H1 (cell line): ENCODE measurements at regions not wholly inside any gene's neighbourhood (a gene's known extent, or its start where the extent isn't known, plus 50 kb on each side); places are given as distances from the start of the nearest gene placed in this dataset.

Source experiments
- CTCF ChIA-PET: fragments of 300-600 bp; sonication (Branson Sonifier 250); formaldehyde crosslinking; loops from one replicate; lab custom pipeline; 2021; ENCODE audit not compliant: partially characterized antibody; lab: Charles Lee
- POLR2A ChIA-PET: fragments of 300-600 bp; sonication (Branson Sonifier 250); formaldehyde crosslinking; loops from one replicate; lab custom pipeline; 2021; ENCODE audit warnings: inconsistent platforms; ENCODE audit not compliant: partially characterized antibody; lab: Charles Lee
- DNase-seq, 2 experiments: peaks; one replicate each; pipeline versions ENCODE4 v3.0.0 to v3.0.0-alpha.2; 2010 to 2022; ENCODE audit warnings: low spot score in 2 of 2, low read depth in 1 of 2, mixed read lengths in 1 of 2
- FAIRE-seq: peaks from 2 replicates; lab custom pipeline; 2011; peaks lifted over from hg19 to GRCh38; lab: Jason Lieb, UNC
- H2AFZ ChIP-seq: 2 replicates; pipeline ENCODE4 v1.8.1; 2012; ENCODE audit warnings: low read length, inconsistent platforms
- H2AK5ac ChIP-seq: 2 replicates; pipeline ENCODE4 v1.6.1; 2013; ENCODE audit warnings: low read depth, low read length
- H2BK120ac ChIP-seq: replicated peaks from 2 replicates; pipeline ENCODE3; 2013; ENCODE audit warnings: low read depth, low read length, inconsistent platforms
- H2BK12ac ChIP-seq: 2 replicates; pipeline ENCODE4 v1.6.1; 2013; ENCODE audit warnings: low read depth, low read length
- H2BK15ac ChIP-seq: 2 replicates; pipeline ENCODE4 v1.6.1; 2013; ENCODE audit warnings: low read length
- H2BK20ac ChIP-seq: 2 replicates; pipeline ENCODE4 v1.6.1; 2013; ENCODE audit warnings: low read length
- H2BK5ac ChIP-seq: 2 replicates; pipeline ENCODE4 v1.6.1; 2013; ENCODE audit warnings: low read depth, low read length
- H3K14ac ChIP-seq: 2 replicates; pipeline ENCODE4 v1.6.1; 2013; ENCODE audit warnings: inconsistent platforms; ENCODE audit not compliant: insufficient read length
- H3K18ac ChIP-seq: 2 replicates; pipeline ENCODE4 v1.6.1; 2013; ENCODE audit warnings: low read length; ENCODE audit errors: extremely low read depth
- H3K23ac ChIP-seq: 2 replicates; pipeline ENCODE4 v1.6.1; 2013; ENCODE audit warnings: inconsistent platforms; ENCODE audit not compliant: insufficient read length
- H3K23me2 ChIP-seq: 2 replicates; pipeline ENCODE4 v1.6.1; 2013; ENCODE audit warnings: low read depth, low read length
- H3K27ac ChIP-seq: 2 replicates; pipeline ENCODE4 v1.6.1; 2011; ENCODE audit warnings: low read depth, low read length, inconsistent platforms
- H3K27me3 ChIP-seq, 4 experiments: replicated peaks in 1 of 4; 1 replicate in 1 of 4; 2 replicates in 3 of 4; pipeline versions ENCODE4 v1.6.1 to v1.8.1; 2011 to 2013; ENCODE audit warnings: low read length in 3 of 4, mild to moderate bottlenecking in 3 of 4, inconsistent platforms in 2 of 4, mixed read lengths in 2 of 4, moderate library complexity in 1 of 4; ENCODE audit not compliant: control insufficient read depth in 3 of 4, insufficient read depth in 3 of 4; ENCODE audit errors: extremely low read depth in 1 of 4
- H3K36me3 ChIP-seq, 4 experiments: 2 replicates each; pipeline versions ENCODE4 v1.6.1 to v1.8.1; 2011 to 2013; ENCODE audit warnings: mild to moderate bottlenecking in 4 of 4, low read length in 3 of 4, moderate library complexity in 2 of 4, control low read depth in 1 of 4, inconsistent platforms in 1 of 4; ENCODE audit not compliant: insufficient read depth in 4 of 4, control insufficient read depth in 2 of 4
- H3K4ac ChIP-seq: replicated peaks from 2 replicates; pipeline ENCODE3; 2013; ENCODE audit warnings: low read length, low read depth, mixed read lengths, inconsistent platforms; ENCODE audit not compliant: insufficient read length
- H3K4me1 ChIP-seq, 4 experiments: replicated peaks in 1 of 4; 1 replicate in 1 of 4; 2 replicates in 3 of 4; pipeline versions ENCODE4 v1.6.1 to v1.8.1; 2011 to 2013; ENCODE audit warnings: low read length in 3 of 4, inconsistent platforms in 2 of 4, mixed read lengths in 1 of 4; ENCODE audit not compliant: insufficient read depth in 4 of 4, control insufficient read depth in 3 of 4
- H3K4me2 ChIP-seq, 2 experiments: 2 replicates each; pipeline versions ENCODE4 v1.6.1 to v1.8.1; 2011 to 2013; ENCODE audit warnings: low read depth in 2 of 2, low read length in 2 of 2, control low read depth in 1 of 2, inconsistent platforms in 1 of 2, mild to moderate bottlenecking in 1 of 2; ENCODE audit not compliant: insufficient read depth in 1 of 2
- H3K4me3 ChIP-seq, 4 experiments: fragments of 200-600, 300-600 bp in 1 of 4; sonication (generic), shearing (Covaris generic), sonication (Bioruptor Twin) in 1 of 4; 2 replicates each; pipeline versions ENCODE4 v1.5.1 to v1.8.1; 2011 to 2016; ENCODE audit warnings: low read length in 4 of 4, low read depth in 3 of 4, control low read depth in 2 of 4, inconsistent platforms in 2 of 4, mild to moderate bottlenecking in 2 of 4, mixed read lengths in 1 of 4, moderate library complexity in 1 of 4; ENCODE audit not compliant: insufficient read depth in 2 of 4; ENCODE audit errors: extremely low read depth in 1 of 4
- H3K56ac ChIP-seq: replicated peaks from 2 replicates; pipeline ENCODE3; 2013; ENCODE audit warnings: low read depth, mild to moderate bottlenecking, mixed read lengths, low read length, inconsistent platforms; ENCODE audit not compliant: insufficient read length
- H3K79me1 ChIP-seq: 2 replicates; pipeline ENCODE4 v1.6.1; 2013; ENCODE audit warnings: low read depth, low read length, control low read depth
- H3K79me2 ChIP-seq, 2 experiments: 2 replicates each; pipeline versions ENCODE4 v1.6.1 to v1.8.1; 2012 to 2013; ENCODE audit warnings: low read length in 2 of 2, mild to moderate bottlenecking in 2 of 2, inconsistent platforms in 1 of 2; ENCODE audit not compliant: insufficient read depth in 2 of 2, control insufficient read depth in 1 of 2
- H3K9ac ChIP-seq, 4 experiments: replicated peaks in 1 of 4; 1 replicate in 1 of 4; 2 replicates in 3 of 4; pipeline versions ENCODE4 v1.6.1 to v1.8.1; 2011 to 2013; ENCODE audit warnings: low read depth in 3 of 4, low read length in 3 of 4, control low read depth in 2 of 4, mild to moderate bottlenecking in 2 of 4, moderate library complexity in 2 of 4, inconsistent platforms in 1 of 4; ENCODE audit errors: extremely low read depth in 1 of 4
- H3K9me3 ChIP-seq, 2 experiments: 2 replicates each; pipeline versions ENCODE4 v1.6.1 to v1.8.1; 2012 to 2013; ENCODE audit warnings: mild to moderate bottlenecking in 2 of 2, moderate library complexity in 2 of 2, control low read depth in 1 of 2, inconsistent platforms in 1 of 2, low read depth in 1 of 2, low read length in 1 of 2, mixed read lengths in 1 of 2; ENCODE audit not compliant: insufficient read depth in 2 of 2
- H4K20me1 ChIP-seq, 2 experiments: replicated peaks in 1 of 2; 2 replicates each; pipeline versions ENCODE3 to v1.8.1; 2011 to 2013; ENCODE audit warnings: inconsistent platforms in 2 of 2, low read length in 2 of 2, mild to moderate bottlenecking in 1 of 2; ENCODE audit not compliant: insufficient read depth in 2 of 2, control insufficient read depth in 1 of 2
- H4K5ac ChIP-seq: 2 replicates; pipeline ENCODE4 v1.6.1; 2013; ENCODE audit warnings: low read length, low read depth, mixed read lengths, inconsistent platforms; ENCODE audit not compliant: insufficient read length
- H4K8ac ChIP-seq: 2 replicates; pipeline ENCODE4 v1.8.0; 2013; ENCODE audit warnings: mild to moderate bottlenecking, moderate library complexity, low read length, inconsistent platforms; ENCODE audit not compliant: insufficient read depth; ENCODE audit errors: extremely low read depth
- H4K91ac ChIP-seq: replicated peaks from 2 replicates; pipeline ENCODE3; 2013; ENCODE audit warnings: low read length, mixed read lengths, inconsistent platforms; ENCODE audit not compliant: insufficient read length
- BACH1 ChIP-seq: IDR thresholded peaks from 2 replicates; pipeline ENCODE4 v1.6.1; 2012; ENCODE audit warnings: low read length, improper control_type of control experiment
- BRCA1 ChIP-seq: IDR thresholded peaks from 2 replicates; pipeline ENCODE4 v1.6.1; 2012; ENCODE audit warnings: low read depth, low read length, improper control_type of control experiment
- GTF2F1 ChIP-seq: IDR thresholded peaks from 2 replicates; pipeline ENCODE4 v1.6.1; 2012; ENCODE audit warnings: low read depth, low read length, improper control_type of control experiment, borderline replicate concordance
- HDAC6 ChIP-seq: IDR thresholded peaks from one replicate; pipeline ENCODE4 v1.7.1; 2012; ENCODE audit warnings: low read depth, mild to moderate bottlenecking, inconsistent platforms, low read length, moderate library complexity
- SP2 ChIP-seq: IDR thresholded peaks from 2 replicates; pipeline ENCODE4 v1.6.1; 2012; ENCODE audit warnings: mild to moderate bottlenecking, low read length, inconsistent platforms
- TAF1 ChIP-seq: IDR thresholded peaks from 2 replicates; pipeline ENCODE4 v1.6.1; 2011; ENCODE audit warnings: mild to moderate bottlenecking, low read depth, low read length
- TCF12 ChIP-seq: IDR thresholded peaks from 2 replicates; pipeline ENCODE4 v1.6.1; 2011; ENCODE audit warnings: low read depth, mild to moderate bottlenecking, low read length
- WGBS, 2 experiments: shearing (Covaris generic) in 1 of 2; methylation state at CpG; one replicate each; pipeline versions ENCODE4 v1.1.6 to v1.1.7; 2013 to 2015; ENCODE audit warnings: low lambda C conversion rate in 2 of 2, mixed read lengths in 2 of 2, inconsistent platforms in 1 of 2, low coverage in 1 of 2, missing lambda C conversion rate in 1 of 2; ENCODE audit not compliant: insufficient replicate concordance in 2 of 2, insufficient coverage in 1 of 2, insufficient read length in 1 of 2; ENCODE audit errors: extremely low coverage in 1 of 2, missing lambda C conversion rate in 1 of 2; 5-methylcytosine and 5-hydroxymethylcytosine counted together
- TF ChIP-seq, protein P1 (sequence below): IDR thresholded peaks from 2 replicates; pipeline ENCODE4 v1.6.1; 2012; ENCODE audit warnings: low read length, inconsistent platforms
- TF ChIP-seq, protein P2 (sequence below), 3 experiments: IDR thresholded peaks; 1 replicate in 2 of 3; 2 replicates in 1 of 3; pipeline versions ENCODE4 v1.5.1 to v1.6.1; 2011; ENCODE audit warnings: low read length in 3 of 3, mild to moderate bottlenecking in 3 of 3, inconsistent platforms in 2 of 3, low read depth in 1 of 3, moderate library complexity in 1 of 3; ENCODE audit not compliant: insufficient read depth in 1 of 3; ENCODE audit errors: control extremely low read depth in 1 of 3
- TF ChIP-seq, protein P3 (sequence below): IDR thresholded peaks from 2 replicates; pipeline ENCODE4 v1.6.1; 2011; ENCODE audit warnings: low read depth, mild to moderate bottlenecking, low read length; ENCODE audit not compliant: insufficient read depth

DNA sequence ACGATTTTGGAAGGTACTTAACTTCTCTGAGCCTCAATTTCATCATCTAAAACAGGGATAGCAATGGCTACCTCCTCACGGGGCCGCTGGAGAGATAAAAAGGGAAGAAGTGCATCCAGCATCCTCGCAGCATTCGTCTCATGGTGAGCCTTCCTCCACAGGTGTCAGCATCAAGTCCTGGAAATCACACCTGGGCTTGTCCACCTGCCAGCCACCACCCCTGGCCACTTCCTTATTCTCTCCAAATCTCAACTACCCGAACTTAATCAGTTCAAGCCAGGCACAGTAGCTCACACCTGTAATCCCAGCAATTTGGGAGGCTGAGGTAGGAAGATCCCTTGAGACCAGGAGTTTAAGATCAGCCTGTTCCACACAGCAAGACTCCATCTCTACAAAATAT is 234.5 kb downstream of the LY86 start:
- WGBS, 2 experiments, result 77% methylated on average over 5 of the region's 6 CpGs; no CpG with 5 or more reads in 1 of the 2 experiments
- TF ChIP-seq, protein P1, sequence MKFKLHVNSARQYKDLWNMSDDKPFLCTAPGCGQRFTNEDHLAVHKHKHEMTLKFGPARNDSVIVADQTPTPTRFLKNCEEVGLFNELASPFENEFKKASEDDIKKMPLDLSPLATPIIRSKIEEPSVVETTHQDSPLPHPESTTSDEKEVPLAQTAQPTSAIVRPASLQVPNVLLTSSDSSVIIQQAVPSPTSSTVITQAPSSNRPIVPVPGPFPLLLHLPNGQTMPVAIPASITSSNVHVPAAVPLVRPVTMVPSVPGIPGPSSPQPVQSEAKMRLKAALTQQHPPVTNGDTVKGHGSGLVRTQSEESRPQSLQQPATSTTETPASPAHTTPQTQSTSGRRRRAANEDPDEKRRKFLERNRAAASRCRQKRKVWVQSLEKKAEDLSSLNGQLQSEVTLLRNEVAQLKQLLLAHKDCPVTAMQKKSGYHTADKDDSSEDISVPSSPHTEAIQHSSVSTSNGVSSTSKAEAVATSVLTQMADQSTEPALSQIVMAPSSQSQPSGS, result no peak
- TF ChIP-seq TCF12 (no peak), BRCA1 (no peak), TAF1 (no peak), HDAC6 (no peak), SP2 (no peak), GTF2F1 (no peak), BACH1 (no peak)
- TF ChIP-seq, protein P2, sequence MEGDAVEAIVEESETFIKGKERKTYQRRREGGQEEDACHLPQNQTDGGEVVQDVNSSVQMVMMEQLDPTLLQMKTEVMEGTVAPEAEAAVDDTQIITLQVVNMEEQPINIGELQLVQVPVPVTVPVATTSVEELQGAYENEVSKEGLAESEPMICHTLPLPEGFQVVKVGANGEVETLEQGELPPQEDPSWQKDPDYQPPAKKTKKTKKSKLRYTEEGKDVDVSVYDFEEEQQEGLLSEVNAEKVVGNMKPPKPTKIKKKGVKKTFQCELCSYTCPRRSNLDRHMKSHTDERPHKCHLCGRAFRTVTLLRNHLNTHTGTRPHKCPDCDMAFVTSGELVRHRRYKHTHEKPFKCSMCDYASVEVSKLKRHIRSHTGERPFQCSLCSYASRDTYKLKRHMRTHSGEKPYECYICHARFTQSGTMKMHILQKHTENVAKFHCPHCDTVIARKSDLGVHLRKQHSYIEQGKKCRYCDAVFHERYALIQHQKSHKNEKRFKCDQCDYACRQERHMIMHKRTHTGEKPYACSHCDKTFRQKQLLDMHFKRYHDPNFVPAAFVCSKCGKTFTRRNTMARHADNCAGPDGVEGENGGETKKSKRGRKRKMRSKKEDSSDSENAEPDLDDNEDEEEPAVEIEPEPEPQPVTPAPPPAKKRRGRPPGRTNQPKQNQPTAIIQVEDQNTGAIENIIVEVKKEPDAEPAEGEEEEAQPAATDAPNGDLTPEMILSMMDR (IDR thresholded peaks at IDR 0.05; ENCODE audit: control extremely low read depth in 1 of 3, insufficient read depth in 1 of 3, low read depth in 1 of 3, low read length in 3 of 3), result no peak
- TF ChIP-seq, protein P3, sequence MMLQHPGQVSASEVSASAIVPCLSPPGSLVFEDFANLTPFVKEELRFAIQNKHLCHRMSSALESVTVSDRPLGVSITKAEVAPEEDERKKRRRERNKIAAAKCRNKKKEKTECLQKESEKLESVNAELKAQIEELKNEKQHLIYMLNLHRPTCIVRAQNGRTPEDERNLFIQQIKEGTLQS, result no peak

More for the DNA sequence above, 234.5 kb downstream of the LY86 start:
- no peak overlapping the region for H3K23ac ChIP-seq
- ChIA-PET CTCF (interaction anchor here (0.9 kb wide), 1 partner anchor 15 kb away, joined by 3 read pairs; no protein-coding TSS in a partner anchor), POLR2A (no interaction called here)
- H4K8ac ChIP-seq, result no peak overlapping the region
- no peaks in the 10 kb centered on the region for H3K36me3 ChIP-seq
- no peak overlapping the region for H2BK5ac ChIP-seq
- no peak overlapping the region for H2AFZ ChIP-seq
- no peak overlapping the region for H2AK5ac ChIP-seq
- H3K4me3 ChIP-seq, result no peak overlapping the region
- H2BK120ac ChIP-seq, result no peak overlapping the region
- no peak overlapping the region for H4K91ac ChIP-seq
- no peak overlapping the region for H3K27ac ChIP-seq
- H2BK20ac ChIP-seq, result no peak overlapping the region
- H3K9ac ChIP-seq, result no peak overlapping the region
- peaks cover 2 to 16% (median 6%) of the 10 kb centered on the region in 4 experiments; a peak in 6 of 7 replicates for H3K4me1 ChIP-seq
- DNase-seq (no peak), FAIRE-seq (no peak)
- H3K4me2 ChIP-seq, result no peak overlapping the region
- H3K14ac ChIP-seq, result no peak overlapping the region
- H4K20me1 ChIP-seq, result no peaks in the 10 kb centered on the region
- H3K9me3 ChIP-seq, result no peaks in the 10 kb centered on the region
- H2BK12ac ChIP-seq, result no peak overlapping the region
- H3K79me2 ChIP-seq, result no peaks in the 10 kb centered on the region
- peaks cover 4% of the 10 kb centered on the region; the same call in 1 of the 2 replicates for H3K23me2 ChIP-seq
- no peak overlapping the region for H3K56ac ChIP-seq
- H3K79me1 ChIP-seq, result no peaks in the 10 kb centered on the region
- no peak overlapping the region for H3K4ac ChIP-seq
- H3K27me3 ChIP-seq, result no peaks in the 10 kb centered on the region
- H4K5ac ChIP-seq, result no peak overlapping the region
- H3K18ac ChIP-seq, result no peak overlapping the region
- H2BK15ac ChIP-seq, result no peak overlapping the region
